ENCODE measurements at regions not wholly inside any gene's neighbourhood (a gene's known extent, or its start where the extent isn't known, plus 50 kb on each side); places are given as distances from the start of the nearest gene placed in this dataset.
"Not testable (repeated sequence)": the region's sequence is repeated elsewhere in the genome, so short reads cannot be mapped to it uniquely, and the experiment has no call there.

GRCh38 chr18:11362856-11363255 lies 213.5 kb upstream of the PIEZO2 start:
- no peak for DNase-seq (ENCODE audit: low spot score)
- no peaks in the 10 kb centered on the region for H3K9me3 Mint-ChIP-seq (ENCODE audit: low read depth)
- no peak for TF ChIP-seq CTCF (IDR thresholded peaks at IDR 0.05)
- peaks cover 14% of the 10 kb centered on the region for H3K4me1 Mint-ChIP-seq (ENCODE audit: low read depth)
- no peak overlapping the region for H3K27ac Mint-ChIP-seq (ENCODE audit: unreplicated experiment)
- no peak overlapping the region for H3K4me3 Mint-ChIP-seq (ENCODE audit: unreplicated experiment)
- no peaks in the 10 kb centered on the region for H3K36me3 Mint-ChIP-seq (ENCODE audit: low read depth)
- H3K27me3 Mint-ChIP-seq (ENCODE audit: low read depth) = no peaks in the 10 kb centered on the region

DNA sequence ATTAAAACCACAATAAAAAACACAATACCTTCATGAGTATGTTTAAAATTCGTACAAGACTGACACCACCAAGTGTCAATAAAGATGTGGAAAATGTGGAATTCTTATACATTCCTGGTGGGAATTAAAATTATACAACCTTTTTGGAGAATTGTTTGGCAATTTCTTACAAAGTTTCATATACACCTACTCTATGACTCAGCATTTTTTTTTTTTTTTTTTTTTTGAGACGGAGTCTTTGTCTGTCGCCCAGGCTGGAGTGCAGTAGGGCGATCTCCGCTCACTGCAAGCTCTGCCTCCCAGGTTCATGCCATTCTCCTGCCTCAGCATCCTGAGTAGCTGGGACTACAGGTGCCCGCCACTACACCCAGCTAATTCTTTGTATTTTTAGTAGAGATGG lies 212.5 kb upstream of the PIEZO2 start:
- not testable (repeated sequence) for DNase-seq (ENCODE audit: low spot score); H3K4me3 Mint-ChIP-seq (ENCODE audit: unreplicated experiment); H3K9me3 Mint-ChIP-seq (ENCODE audit: low read depth); H3K27me3 Mint-ChIP-seq (ENCODE audit: low read depth); H3K36me3 Mint-ChIP-seq (ENCODE audit: low read depth); H3K27ac Mint-ChIP-seq (ENCODE audit: unreplicated experiment)
- H3K4me1 Mint-ChIP-seq (ENCODE audit: low read depth) = peaks cover 14% of the 10 kb centered on the region

DNA sequence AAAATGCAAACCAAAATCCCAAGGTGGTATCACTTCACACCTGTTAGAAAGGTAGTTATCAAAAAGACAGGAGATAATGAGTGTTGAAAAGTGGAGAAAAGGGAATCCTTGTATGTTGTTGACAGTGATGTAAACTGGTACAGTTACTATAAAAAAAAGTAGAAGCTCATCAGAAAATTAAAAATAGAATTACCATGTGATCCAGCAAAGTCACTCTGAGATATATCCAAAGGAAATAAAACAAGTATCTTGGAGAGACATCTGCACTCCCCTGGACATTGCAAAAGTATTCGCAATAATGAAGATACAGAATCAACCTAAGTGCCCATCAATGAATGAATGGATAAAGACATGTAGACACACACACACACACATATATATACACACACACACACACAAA lies 208.3 kb upstream of the PIEZO2 start:
- peaks cover 4% of the 10 kb centered on the region for H3K4me1 Mint-ChIP-seq (ENCODE audit: low read depth)
- H3K36me3 Mint-ChIP-seq (ENCODE audit: low read depth) = peaks cover 2% of the 10 kb centered on the region
- no peak for DNase-seq (ENCODE audit: low spot score)
- H3K4me3 Mint-ChIP-seq (ENCODE audit: unreplicated experiment) = no peak overlapping the region
- TF ChIP-seq CTCF (IDR thresholded peaks at IDR 0.05) = no peak
- no peak overlapping the region for H3K27ac Mint-ChIP-seq (ENCODE audit: unreplicated experiment)
- peaks cover 4% of the 10 kb centered on the region for H3K9me3 Mint-ChIP-seq (ENCODE audit: low read depth)
- no peaks in the 10 kb centered on the region for H3K27me3 Mint-ChIP-seq (ENCODE audit: low read depth)

- H3K36me3 Mint-ChIP-seq (ENCODE audit: low read depth); H3K4me3 Mint-ChIP-seq (ENCODE audit: unreplicated experiment); H3K4me1 Mint-ChIP-seq (ENCODE audit: low read depth); H3K27ac Mint-ChIP-seq (ENCODE audit: unreplicated experiment); H3K27me3 Mint-ChIP-seq (ENCODE audit: low read depth); DNase-seq (ENCODE audit: low spot score): not testable (repeated sequence)
- peaks cover 31% of the 10 kb centered on the region for H3K9me3 Mint-ChIP-seq (ENCODE audit: low read depth)
These were observed 195.2 kb upstream of the PIEZO2 start for GRCh38 chr18:11344576-11344975.

DNA sequence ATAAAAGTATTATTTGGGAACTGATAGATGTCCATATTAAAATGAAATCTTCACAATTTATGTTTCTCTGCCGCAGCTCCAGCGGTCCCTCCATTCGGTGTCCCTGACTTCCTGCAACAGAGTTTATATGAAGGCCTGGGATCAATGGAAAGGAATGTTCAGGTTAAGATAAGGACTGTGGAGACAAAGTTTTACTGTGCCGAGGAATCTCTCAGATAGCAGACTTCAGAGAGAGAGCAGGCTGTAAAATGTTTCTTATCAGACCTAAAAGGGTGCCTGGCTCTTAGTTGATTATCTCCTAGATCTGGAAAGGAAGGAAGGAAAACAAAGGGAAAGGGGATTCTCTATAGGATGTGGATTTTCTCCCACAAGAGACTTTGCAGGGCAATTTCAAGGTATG lies 193.7 kb upstream of the PIEZO2 start:
- DNase-seq (ENCODE audit: low spot score) = no peak
- no peak overlapping the region for H3K27ac Mint-ChIP-seq (ENCODE audit: unreplicated experiment)
- no peaks in the 10 kb centered on the region for H3K4me1 Mint-ChIP-seq (ENCODE audit: low read depth)
- TF ChIP-seq CTCF (IDR thresholded peaks at IDR 0.05) = no peak
- H3K36me3 Mint-ChIP-seq (ENCODE audit: low read depth) = peaks cover 3% of the 10 kb centered on the region
- no peaks in the 10 kb centered on the region for H3K27me3 Mint-ChIP-seq (ENCODE audit: low read depth)
- H3K4me3 Mint-ChIP-seq (ENCODE audit: unreplicated experiment) = no peak overlapping the region
- peaks cover 23% of the 10 kb centered on the region for H3K9me3 Mint-ChIP-seq (ENCODE audit: low read depth)

DNA sequence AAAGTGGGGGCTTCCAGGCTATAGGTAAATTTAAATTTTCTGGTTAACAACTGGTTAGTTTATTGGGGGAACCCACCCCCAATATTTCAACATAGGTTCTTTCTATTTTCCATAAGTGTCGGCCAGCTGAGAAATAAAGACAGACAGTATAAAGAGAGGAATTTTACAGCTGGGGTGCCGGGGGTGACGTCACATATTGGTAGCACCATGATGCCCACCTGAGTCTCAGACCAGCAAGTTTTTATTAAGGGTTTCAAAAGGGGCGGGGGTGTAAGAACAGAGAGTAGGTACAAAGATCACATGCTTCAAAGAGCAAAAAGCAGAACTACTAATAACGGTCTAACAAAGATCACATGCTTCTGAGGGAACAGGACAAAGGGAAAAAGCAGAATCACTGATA lies 192.7 kb upstream of the PIEZO2 start:
- H3K4me3 Mint-ChIP-seq (ENCODE audit: unreplicated experiment); H3K27ac Mint-ChIP-seq (ENCODE audit: unreplicated experiment); H3K4me1 Mint-ChIP-seq (ENCODE audit: low read depth); H3K27me3 Mint-ChIP-seq (ENCODE audit: low read depth); DNase-seq (ENCODE audit: low spot score); H3K36me3 Mint-ChIP-seq (ENCODE audit: low read depth): not testable (repeated sequence)
- peaks cover 18% of the 10 kb centered on the region for H3K9me3 Mint-ChIP-seq (ENCODE audit: low read depth)

- Mint-ChIP-seq H3K4me3 (ENCODE audit: unreplicated experiment) (no peak overlapping the region), H3K27me3 (ENCODE audit: low read depth) (no peaks in the 10 kb centered on the region), H3K36me3 (ENCODE audit: low read depth) (peaks cover 3% of the 10 kb centered on the region), H3K4me1 (ENCODE audit: low read depth) (peaks cover 4% of the 10 kb centered on the region), H3K9me3 (ENCODE audit: low read depth) (peaks cover 22% of the 10 kb centered on the region), H3K27ac (ENCODE audit: unreplicated experiment) (no peak overlapping the region)
- TF ChIP-seq CTCF (IDR thresholded peaks at IDR 0.05) = no peak
- no peak for DNase-seq (ENCODE audit: low spot score)
These were observed 189.9 kb upstream of the PIEZO2 start for GRCh38 chr18:11339188-11339775.

Data from chondrocyte (in vitro differentiated cells).